GOT3 (cell line): ENCODE measurements at regions not wholly inside any gene's neighbourhood (a gene's known extent, or its start where the extent isn't known, plus 50 kb on each side); places are given as distances from the start of the nearest gene placed in this dataset.

Experiments
- DNase-seq: peaks from one replicate; lab custom pipeline; 2025; ENCODE audit warnings: mixed read lengths; lab: John Stamatoyannopoulos, UW

DNA sequence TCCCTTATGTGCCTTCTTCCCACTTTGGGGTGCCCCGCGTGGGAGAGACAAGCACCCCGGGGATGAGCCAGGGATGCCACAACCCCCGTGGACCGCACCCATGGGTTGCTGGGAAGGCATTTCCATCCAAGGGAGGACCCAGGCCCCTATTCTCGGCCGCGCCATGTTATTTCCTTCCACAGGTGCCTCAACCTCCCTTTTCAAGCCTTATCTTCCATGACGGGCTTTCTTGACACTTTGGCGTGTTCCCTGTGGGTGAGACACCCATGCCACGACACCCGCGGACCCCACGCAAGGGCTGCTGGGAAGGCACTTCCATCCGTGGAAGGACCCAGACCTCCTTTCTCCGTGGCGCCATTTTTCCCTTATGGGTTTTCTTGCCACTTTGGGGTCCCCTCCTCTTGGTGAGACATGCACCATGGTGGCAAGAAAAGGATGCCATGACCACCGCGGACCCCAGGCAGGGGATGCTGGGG, 269.2 kb downstream of the ALG10 start:
- no peak for DNase-seq

GRCh38 chr12:34292736-34293625, 270.7 kb downstream of the ALG10 start:
- DNase-seq = no peak

DNA sequence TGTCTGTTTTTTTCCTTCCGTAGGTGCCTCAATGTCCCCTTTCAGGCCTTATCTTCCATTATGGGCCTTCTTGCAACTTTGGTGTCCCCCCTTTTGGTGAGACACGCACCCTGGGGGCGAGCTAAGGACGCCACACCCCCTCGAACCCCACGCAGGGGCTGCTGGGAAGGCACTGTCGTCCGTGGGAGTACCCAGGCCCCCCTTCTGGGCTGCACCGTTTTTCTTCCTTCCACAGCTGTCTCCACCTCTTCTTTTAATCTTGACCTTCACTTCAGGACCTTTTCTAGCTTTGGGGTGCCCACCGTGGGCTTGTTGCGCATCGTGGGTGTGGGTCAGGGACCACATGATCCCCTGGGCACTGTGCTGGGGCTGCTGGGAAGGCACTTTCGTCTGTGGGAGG, 271.8 kb downstream of the ALG10 start:
- DNase-seq = no peak

DNA sequence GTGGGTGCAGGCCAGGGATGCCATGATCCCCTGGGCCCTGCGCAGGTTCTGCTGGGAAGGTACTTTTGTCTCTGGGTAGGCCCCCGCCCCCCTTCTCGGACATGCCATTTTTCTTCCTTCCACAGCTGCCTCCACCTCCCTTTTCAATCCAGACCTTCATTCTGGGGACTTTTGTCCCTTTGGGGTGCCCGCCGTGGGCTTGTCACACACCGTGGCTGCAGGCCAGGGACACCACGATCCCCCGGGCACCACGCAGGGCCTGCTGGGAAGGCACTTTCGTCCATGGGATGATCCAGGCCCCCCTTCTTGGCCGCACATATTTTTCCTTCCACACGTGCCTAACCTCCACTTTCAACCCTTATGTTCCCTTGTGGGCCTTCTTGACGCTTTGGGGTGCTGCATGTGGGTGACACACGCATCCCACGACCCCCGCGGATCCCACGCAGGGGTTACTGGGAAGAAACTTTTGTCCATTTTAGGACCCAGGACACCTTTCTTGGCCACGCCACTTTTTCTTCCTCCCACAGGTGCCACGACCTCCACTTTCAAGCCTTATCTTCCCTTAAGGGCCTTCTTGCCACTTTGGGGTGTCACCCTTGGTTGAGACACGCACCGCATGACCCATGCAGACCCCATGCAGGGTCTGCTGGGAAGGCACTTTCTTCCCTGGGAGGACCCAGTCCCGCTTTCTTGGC, 272.5 kb downstream of the ALG10 start:
- no peak for DNase-seq

- no peak for DNase-seq
Observed at GRCh38 chr12:34295366-34296142, 273.3 kb downstream of the ALG10 start.

- DNase-seq = no peak
Observed at GRCh38 chr12:34296143-34297041, 274.1 kb downstream of the ALG10 start.

DNA sequence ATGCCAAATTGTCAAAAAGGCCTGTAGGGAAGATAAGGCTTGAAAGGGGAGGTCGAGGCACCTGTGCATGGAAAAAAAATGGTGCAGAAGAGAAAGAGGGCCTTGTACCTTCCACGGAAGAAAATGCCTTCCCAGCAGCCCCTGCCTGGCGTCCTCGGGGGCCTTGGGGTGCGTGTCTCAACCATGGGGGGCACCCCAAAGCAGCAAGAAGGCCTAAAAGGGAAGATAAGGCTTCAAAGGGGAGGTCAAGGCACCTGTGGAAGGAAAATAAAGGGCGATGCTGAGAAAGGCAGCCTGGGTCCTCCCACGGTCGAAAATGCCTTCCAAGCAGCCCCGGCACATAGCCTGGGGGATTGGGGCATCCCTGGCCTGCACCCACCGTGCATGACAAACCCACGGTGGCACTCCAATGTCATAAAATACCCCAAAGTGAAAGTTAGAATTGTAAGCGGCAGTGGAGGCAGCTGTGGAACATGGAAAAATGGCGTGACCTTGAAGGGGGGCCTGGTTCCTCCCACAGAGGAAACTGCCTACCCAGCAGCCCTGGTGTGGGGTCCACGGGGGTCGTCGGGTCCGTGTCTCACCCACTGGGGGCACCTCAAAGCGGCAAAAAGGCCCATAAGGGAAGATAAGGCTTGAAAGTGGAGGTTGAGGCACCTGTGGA, 275.0 kb downstream of the ALG10 start:
- no peak for DNase-seq

- no peak for DNase-seq
Observed at GRCh38 chr12:34297790-34298164, 275.5 kb downstream of the ALG10 start.

DNA sequence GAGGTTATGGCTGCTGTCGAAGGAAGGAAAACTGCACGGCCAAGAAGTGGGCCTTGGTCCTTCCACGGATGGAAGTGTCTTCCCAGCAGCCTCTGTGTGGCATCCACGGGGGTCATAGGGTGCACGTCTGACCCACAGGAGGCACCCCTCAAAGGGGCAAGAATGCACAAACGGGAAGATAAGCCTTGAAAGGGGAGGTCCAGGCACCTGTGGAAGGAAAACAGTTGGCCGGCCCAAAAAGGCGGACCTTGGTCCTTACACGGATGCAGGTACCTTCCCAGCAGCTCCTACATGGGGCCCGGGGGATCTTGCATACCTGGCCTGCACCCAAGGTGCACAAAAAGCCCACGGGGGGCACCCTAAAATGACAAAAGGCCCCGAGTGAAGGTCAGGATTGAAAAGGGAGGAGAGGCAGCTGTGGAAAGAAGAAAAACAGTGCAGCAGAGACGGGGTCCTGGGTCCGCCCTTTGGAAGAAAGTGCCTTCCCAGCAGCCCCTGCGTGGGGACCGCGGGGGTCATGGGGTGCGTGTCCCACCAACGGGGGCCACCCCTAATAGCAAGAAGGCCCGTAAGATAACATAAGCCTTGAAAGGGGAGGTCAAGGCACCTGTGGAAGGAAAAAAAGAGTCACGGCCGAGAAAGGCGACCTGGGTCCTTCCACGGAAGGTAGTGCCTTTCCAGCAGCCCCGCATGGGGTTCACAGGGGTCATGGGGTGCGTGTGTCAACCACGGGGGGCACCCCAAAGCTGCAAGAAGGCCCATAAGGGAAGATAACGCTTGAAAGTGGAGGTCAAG, 276.1 kb downstream of the ALG10 start:
- DNase-seq = no peak

DNA sequence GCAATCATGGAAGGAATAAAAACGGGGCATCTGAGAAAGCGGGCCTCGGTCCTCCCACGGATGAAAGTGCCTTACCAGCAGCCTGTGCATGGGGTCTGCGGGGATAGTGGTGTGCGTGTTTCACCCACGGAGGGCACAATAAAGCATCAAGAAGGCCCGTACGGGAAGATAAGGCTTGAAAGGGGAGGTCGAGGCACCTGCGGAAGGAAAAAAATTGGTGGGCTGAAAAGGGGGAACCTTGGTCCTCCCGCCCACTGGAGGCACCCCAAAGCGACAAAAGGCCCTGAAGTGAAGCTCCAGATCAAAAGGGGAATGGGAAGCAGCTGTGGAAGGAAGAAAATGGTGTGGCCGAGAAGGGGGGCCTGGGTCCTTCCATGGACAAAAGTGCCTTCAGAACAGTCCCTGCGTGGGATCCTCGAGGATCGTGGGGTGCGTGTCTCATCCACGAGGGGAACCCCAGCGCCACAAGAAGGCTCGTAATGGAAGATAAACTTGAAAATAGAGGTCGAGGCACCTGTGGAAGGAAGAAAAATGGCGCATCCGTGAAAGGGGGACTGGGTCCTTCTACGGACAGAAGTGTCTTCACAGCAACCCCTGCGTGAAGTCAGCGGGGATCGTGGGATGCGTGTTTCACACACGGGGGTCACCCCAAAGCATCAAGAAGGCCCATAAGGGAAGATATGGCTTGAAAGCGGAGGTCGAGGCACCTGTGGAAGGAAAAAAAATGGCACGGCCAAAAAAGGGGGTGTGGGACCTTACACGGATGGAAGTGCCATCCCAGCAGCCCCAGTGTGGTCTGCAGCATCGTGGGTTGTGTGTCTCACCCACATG, 276.9 kb downstream of the ALG10 start:
- no peak for DNase-seq

DNA sequence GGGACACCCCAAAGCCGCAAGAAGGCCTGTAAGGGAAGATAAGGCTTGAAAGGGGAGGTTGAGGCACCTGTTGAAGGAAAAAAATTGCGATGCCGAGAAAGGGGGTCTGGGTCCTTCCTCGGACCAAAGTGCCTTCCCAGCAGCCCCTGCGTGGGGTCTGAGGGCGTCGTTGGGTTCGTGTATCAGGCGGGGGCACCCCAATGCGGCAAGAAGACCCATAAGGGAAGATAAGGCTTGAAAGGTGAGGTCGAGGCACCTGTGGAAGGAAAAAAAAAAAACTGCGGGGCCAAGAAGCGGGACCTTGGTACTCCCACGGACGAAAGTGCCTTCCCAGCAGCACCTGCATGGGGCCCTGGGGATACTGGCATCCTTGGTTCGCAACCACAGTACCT, 277.5 kb downstream of the ALG10 start:
- DNase-seq = no peak

DNA sequence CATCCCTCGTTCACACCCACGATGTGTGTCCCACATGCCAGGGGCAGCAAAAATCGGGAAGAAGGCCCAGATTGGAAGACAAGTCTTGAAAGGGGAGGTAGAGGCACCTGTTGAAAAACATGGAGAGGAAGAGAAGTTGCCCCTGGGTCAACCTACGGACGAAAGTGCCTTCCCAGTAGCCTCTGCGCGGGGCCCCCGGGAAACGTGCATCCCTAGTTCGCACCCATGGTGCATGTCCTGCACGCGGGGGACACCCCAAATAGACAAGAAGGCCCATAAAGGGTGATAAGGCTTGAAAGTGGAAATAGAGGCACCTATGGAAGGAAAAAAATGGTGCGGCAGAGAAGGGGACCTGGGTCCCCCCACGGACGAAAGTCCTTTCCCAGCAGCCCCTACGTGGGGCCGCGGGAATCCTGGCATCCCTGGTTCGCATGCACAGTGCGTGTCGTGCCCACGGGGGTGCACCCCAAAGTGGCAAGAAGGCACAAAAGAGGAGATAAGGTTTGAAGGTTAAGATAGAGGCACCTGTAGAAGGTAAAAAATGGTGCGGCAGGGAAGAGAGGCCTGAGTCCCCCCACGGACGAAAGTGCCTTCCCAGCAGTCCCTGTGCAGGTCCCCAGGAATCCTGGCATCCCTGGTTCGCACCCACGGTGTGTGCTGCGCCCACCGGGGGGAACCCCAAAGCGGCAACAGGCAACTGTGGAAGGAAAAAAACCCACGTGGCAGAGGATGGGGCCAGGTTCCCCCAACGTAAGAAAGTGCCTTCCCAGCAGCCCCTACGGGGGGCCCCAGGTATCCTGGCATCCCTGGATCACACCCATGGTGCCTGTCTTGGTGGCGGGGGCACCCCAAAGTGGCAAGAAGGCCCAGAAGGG, 278.3 kb downstream of the ALG10 start:
- DNase-seq = no peak

- no peak for DNase-seq
Observed at GRCh38 chr12:34301251-34302130, 279.2 kb downstream of the ALG10 start.

GRCh38 chr12:34302131-34302885, 280.0 kb downstream of the ALG10 start:
- no peak for DNase-seq

DNA sequence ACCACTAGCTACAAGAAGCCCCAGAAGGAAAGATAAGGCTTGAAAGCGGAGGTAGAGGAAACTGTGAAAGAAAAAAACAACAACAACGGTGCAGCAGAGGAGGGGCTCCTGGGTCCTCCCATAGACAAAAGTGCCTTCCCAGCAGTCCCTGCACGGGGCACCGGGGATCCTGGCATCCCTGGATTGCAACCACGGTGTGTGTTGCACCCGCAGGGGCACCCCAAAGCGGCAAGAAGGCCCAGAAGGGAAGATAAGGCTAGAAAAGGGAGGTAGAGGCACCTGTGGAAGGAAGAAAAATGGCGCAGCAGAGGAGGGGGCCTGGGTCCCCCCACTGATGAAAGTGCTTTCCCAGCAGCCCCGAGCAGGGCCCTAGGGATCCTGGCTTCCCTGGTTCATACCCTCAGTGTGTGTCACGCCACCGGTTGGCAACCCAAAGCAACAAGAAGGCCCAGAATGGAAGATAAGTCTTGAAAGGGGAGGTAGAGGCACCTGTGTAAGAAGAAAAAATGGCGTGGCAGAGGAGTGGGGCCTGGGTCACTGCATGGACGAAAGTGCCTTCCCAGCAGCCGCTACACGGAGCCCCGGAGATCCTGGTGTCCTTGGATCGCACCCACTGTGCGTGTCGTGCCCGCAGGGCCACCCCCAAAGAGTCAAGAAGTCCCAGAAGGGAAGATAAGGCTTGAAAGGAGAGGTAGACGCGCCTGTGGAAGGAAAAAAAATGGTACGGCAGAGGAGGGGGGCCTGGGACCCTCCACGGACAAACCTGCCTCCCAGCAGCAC, 281.0 kb downstream of the ALG10 start:
- DNase-seq = no peak

DNA sequence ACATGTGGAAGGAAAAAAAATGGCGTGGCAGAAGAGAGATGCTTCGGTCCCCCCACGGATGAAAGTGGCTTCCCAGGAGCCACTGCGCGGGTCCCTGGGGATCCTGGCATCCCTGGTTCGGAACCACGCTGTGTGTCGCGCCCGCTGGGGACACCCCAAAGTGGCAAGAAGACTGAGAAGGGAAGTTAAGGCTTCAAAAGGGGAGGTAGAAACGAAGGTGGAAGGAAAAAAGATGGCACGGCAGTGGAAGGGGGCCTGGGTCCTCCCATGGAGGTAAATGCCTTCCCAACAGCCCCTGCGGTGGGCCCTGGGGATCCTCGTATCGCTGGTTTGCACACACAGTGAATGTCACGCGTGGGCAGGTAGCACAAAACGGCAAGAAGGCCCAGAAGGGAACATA, 281.7 kb downstream of the ALG10 start:
- DNase-seq = no peak
